GM19397 (cell line): ENCODE measurements at regions not wholly inside any gene's neighbourhood (a gene's known extent, or its start where the extent isn't known, plus 50 kb on each side); places are given as distances from the start of the nearest gene placed in this dataset.

Experiments used
- ATAC-seq: cut with Tn5 transposase; IDR thresholded peaks from one replicate; pipeline ENCODE4 v1.9.1; 2021; ENCODE audit warnings: mild to moderate bottlenecking, moderate library complexity; ENCODE audit not compliant: unreplicated experiment

DNA sequence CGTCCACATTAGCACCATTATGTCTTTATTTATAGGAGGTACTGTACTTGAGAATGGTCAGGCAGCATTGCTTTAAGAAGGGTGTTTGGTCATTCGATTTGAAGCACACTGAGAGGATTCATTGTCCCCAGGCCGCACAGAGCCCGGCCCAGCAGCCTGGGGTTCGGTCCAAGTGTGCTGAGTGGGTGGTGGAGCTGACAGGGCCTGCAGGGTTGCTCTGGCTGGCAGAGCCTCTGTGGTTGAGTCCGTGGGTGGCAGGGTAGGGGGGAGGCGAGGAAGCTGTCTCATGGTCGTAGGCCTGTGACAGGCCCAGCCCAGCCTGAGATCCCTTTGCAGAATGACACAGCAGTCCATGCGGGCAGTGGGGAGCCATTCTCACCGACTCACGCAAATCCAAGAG lies 227.7 kb upstream of the TOPAZ1 start:
- ATAC-seq: no peak

DNA sequence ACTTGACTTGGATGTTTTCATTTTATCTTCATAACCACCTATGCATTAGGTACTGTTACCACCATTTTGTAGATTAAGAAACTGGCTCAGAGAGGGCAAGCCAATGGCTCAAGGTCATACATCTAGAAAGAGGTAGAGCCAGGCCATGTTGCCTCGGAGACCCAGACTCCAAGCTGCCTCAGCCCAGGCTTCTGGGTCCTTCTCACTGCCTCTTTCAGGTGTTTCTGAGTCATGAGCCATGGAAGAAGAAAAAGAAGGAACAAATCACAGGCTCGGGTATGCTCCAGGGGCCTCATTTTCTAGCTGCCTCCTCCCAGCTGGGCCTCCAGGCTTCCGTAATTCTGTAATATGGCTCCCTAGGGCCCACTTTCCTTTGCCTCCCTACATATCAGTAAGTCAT lies 226.5 kb upstream of the TOPAZ1 start:
- ATAC-seq: no peak

DNA sequence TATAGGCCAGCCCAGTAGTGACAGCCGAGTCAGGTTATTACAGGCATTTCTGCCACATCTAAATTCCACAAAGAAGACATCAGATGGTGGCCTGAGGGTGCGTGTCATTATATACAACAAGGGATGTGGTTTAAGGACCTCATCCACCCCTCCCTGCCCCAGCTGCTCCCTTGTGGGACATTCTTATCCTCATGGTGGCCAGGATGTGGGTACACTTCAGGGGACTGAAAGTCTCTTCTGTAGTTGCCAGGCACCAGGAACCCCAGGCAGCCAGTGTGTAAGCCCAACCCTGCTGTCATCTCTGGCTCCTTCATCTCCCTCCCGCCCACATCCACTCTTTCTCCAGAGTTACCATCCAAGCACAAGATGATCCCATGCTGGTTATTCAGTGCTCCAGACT lies 224.9 kb upstream of the TOPAZ1 start:
- no peak for ATAC-seq

DNA sequence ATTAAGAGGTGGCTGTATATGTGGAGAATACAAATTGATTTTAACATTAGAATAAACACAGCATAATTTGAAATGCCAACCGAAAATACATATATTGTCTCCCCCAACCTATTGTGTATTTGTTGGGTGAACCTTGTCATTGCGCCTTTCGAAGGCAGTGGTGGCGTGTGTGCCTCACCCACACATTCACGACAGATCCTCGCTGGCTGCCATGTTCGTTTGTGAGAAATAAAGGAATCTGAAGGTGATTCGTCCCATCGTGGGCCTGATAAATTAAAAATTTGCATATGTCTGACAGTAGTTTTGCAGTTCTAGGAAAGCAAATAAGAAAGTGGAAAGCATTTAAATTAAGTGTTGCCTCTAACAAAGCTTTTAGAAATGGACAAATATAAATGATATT lies 222.8 kb upstream of the TOPAZ1 start:
- ATAC-seq: no peak

DNA sequence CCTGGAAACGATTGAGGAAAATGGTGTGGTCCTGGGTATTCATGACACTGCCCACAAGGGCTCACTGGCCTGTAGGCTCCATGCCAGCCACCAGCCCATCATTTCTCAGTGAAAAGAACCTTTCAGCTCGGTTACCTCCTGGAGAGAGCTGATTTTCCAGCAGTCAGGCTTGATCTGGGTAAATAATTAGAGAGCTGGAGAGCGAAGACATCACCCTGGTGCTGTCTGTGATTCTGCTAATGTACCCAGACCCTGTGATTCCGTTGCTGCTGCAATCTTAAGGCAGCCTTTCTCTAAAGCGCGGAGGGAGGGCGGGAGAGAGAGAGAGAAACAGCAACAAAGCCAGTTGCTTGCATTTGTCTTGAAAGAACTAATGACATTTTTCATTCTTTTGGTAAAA lies 221.9 kb upstream of the TOPAZ1 start:
- ATAC-seq: no peak

DNA sequence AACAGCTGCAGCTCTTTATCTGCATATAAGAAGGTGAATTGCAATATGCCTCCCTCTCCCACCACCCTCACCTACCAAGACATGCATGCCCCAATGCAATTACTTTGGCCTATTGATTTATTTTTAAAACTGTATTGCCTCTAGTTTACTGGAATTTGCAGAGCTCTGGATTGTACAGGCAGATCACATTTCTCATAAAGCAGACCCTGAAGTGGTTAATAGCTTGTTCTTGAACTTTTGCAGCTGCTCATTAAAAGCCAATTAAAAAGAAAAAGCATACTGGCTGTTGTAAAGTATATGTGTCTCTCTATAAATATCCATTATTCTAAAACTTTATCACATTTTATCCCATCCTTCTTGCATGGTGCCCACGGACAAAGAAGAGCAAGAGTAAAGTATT lies 221.5 kb upstream of the TOPAZ1 start:
- no peak for ATAC-seq

DNA sequence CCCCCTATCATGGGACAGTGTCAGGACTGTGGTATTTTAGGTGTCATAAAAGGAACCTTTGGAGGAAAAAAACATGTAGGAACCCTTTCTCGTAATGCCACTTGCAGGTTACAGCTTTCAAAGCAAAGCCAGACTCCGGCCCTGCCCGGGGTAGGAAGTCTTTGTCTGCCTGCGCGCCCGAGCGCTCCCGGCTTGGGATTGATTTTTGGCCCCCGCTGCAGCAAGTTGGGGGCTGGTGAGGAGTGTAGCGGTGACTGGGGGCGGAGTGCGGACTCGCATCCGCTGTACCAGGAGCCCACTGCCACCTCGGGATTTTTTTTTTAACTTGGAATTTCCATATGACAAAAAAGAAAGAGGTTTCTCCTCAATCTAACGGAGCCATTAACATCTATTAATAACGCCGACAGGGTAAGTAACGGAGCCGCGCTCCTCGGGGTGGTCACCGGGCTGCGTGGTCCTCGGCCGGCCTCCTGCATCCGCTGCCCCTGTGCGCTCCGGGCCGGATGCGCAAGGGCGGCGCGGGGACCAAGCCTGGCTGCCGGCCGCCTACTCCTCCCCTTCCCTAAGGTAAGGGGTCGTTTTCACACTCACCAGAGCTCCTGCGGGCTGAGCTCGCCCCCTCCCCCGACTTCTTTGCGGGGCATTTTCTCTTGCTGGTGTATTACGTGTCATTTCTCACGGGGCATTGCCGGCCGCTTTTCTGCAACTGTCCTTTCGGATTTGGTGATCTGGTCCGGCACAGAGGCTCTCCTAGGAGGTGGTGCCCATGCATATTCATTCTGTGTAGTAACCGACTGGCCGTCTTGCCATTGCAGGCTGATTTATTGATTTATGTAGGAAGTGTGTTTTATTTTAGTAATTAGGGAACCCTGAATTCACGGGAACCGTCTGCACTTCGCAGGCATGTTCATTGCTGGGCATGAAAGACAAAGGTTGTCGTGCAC lies 219.8 kb upstream of the TOPAZ1 start:
- no peak for ATAC-seq

DNA sequence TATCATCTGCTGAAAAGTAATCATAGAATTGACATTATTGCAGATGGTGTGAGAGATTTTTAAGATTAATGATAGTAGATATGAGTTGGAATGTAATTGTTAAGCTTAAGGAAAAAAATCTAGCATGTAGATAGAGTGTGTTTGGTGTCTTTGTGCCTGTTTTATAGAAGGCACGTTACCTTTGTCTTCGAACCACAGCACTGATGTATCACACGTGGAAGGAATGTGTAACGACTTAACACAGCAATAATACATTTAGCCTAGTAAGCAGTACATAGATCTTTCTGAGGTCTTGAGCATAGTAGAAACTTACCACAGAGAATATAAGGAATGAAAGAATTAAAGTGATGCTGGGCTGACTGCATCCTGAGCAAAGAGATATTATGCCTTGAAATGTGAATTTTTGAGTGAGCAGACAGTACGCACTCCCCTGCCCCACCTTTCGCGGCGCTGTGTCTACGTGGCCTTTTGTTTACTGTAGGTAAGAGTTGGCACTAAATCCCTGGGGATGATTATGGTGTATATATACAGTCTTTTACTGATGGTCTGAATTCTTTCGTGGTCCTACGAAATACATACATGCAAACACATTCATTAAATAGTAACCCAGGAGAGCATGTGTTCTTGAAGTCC lies 217.6 kb upstream of the TOPAZ1 start:
- no peak for ATAC-seq

DNA sequence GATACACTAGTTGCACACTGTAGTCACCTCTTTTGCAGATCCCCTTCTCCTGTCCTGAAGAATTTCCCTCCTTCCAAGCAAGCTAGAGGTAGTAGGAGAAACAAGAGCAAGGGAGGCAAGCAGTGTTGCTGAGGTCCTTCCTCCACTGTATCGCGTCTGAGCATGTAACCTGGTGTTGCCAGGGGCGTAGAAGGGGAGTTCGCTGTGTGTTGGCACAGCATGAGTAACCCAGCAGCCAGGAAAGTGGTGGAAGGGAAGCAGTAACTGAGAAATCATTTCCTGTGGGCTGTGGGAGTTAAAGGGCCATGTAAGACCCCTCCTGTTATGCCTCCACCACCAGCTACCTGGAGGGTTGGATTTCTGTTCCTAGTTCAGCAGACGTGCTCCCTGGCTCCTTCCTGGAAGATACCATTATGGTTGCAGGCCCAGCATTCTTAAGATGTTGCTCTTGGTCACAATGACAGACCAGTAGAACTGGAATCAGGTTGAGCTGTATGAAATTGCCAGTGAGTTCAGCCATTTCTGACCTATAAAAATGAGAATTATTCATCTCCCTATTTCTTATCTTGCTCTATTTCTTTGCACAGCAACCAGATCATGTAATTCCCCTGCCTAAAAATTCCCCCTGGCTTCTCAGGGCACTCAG lies 215.3 kb upstream of the TOPAZ1 start:
- ATAC-seq: no peak

DNA sequence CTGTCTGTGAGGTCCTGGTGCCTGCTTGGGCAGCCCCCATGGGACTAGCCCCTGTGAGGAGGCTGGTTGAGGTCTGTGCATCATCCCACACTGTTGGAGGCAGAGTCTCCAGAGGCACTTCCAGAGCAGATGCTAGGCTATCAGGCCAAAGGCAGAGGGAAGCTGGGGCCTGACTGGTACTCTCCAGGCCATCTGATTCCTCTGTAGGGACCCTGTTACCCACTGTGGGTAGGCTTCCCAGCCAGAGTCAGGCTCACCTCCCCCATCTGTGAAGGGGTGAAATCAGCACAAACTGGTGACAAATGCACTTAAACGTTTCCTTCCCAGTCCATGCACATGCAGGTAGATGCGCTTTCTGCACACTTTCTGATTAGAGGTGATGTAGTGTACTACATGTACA lies 212.6 kb upstream of the TOPAZ1 start:
- no peak for ATAC-seq

DNA sequence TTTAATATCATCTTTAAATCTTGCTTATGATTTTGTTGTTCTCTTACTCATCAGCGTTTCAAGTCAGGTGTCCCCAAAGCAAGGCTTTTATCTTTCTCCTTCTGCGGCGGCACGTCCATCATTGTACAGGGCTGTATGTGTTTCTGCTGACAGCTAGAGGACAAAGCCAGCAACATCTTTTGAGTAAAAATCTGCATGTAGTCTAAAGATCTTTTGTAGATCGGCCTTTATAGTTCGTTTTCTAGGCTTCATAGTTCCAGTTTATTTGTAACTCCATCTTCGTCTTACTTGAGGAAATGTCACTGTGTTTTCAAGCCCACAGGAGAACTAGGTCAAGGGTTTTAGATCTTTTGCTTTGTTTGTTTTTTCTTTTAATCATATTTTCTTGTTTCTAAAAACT lies 211.4 kb upstream of the TOPAZ1 start:
- no peak for ATAC-seq

DNA sequence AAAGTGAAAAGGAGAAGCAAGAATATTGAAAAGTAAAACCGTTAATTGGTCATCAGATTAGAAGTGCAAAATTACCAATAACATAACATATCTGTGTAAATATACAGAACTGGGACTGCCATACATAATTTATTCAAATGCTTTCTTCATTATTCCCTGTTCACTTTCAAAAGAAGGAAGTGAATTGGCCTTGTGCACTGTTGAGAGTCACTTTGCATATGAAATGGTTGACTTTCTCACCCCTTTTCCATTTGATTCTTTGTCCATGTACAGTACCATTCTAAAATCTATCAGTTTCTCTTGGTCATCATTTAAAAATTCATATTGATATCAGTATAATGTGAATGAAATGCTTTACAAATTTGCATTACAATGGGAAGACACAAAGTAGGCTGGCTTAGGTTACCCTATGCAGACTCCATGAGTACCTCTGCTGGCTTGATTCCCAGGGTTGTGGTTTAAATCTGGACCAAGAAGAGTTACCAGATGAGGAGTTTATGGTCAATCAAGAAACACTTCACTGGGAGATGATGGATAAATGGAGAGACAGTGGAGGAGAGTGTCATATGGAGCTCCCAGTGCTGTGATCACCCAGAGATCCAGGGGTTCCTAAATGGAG lies 210.9 kb upstream of the TOPAZ1 start:
- no peak for ATAC-seq

DNA sequence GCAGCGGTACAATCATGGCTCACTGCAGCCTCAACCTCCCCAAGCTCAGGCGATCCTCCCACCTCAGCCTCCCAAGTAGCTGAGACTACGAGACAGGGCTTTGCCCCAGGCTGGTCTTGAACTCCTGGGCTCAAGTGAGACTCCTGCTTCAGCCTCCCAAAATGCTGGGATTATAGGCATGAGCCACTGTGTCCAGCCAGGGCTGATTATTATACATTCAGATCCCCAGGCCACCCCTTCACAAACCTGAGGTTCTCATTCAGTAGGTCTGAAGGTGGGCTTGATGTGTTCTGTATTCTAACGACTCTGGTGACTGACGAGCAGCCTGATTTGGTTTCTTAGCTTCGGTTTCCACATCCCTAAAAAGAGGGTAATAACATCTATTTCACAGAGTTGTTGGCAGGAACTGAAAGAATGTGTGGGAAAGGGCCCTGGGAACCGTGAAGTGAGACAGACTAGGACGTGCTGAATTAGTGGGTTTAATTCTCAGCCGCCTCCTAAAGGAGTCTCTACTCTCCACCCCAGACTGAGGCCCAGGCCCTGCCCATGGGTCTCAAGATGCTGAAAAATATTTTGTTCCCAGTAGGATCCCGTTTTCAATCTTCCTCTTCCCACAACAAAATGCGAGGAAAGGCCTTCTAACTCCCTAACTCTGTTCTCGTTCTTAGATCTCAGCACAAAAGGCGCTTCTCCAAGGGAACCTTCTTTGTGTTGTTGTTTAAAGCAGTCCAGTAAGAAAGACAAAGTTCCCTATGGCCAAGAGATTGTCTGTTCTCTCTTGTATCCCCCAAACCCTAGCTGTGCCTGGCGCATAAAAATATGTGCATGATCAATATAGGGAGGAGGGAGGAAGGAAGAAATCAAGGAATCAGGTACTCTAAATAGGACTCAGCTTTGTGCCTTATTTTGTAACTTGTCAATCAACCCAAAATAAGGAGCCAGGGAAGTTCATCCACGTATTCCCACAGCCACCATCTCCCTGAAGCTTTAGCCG lies 210.0 kb upstream of the TOPAZ1 start:
- no peak for ATAC-seq

DNA sequence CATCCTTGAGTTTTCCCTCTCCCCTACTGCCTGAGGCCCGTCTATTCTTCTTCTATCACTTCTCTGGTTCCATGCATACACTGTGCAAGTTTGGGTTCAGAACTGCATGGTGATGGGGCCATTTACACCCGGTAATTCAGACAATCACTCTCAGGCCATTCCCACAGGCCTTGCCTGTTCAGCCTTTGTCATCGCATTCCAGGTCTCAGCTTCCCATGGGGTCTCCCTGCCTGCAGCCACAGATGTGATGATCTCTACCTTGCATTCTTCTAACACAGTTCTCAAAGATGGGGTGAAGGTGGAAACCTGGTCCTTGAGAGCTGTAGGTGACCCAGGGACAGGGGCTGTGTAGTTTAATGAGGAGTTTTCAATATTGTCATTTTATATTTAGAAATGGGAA lies 209.2 kb upstream of the TOPAZ1 start:
- no peak for ATAC-seq

DNA sequence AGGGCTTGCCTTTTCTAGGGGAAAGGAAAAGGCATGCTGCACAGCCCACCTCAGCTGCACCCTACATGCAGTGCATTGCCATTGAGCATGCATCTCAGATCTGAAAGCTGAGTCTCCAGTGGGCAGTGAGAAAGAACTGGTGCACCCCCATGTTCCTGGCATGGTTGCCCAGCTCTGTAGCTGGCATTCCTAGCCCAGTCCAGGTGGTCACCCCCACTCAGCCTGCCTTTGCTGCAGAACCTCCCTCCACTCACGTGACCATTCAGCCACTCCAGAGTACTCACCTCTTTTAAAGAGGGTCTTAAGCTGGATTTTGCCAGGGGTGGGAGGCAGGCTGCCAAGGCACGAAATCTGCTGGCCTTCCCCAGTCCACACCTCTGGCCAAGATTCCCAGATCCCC lies 208.6 kb upstream of the TOPAZ1 start:
- ATAC-seq: no peak

DNA sequence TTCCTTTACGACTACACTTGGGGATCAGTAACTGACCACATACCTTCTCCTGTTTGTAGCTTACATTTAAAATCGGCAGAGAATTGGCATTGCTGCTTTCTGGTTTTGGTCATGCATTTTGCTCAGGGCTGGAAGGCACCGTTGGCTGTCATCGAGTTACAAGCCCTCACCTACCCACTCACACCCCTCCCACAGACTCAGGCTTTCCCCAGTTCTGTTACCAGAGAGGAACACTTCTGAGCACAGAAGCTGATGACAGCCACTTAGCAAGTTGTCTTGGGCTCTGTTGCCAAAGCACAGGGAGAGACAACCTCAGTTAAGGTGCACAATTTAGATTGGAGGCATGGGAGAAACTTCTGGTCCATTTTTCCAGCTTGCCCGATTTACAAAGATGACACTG lies 204.8 kb upstream of the TOPAZ1 start:
- no peak for ATAC-seq

DNA sequence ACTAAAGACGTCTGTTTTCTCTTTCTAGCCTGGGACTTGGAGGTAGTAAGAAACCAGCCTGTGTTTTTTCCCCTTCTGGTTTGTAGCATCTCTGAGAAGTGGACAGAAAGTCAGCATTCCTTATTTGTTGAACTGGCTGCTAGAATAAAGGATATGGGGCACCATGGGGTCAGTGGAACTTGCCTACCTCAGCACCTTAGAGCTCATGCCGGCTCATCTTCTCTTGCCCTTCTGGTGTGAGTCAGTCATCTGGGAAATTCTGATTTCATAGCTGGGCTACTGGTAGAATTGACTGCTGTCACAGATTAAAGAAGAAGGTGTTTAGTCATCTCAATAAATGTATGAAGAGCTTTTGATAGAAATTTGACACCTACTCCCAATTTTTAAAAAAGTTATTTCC lies 202.7 kb upstream of the TOPAZ1 start:
- ATAC-seq: no peak

DNA sequence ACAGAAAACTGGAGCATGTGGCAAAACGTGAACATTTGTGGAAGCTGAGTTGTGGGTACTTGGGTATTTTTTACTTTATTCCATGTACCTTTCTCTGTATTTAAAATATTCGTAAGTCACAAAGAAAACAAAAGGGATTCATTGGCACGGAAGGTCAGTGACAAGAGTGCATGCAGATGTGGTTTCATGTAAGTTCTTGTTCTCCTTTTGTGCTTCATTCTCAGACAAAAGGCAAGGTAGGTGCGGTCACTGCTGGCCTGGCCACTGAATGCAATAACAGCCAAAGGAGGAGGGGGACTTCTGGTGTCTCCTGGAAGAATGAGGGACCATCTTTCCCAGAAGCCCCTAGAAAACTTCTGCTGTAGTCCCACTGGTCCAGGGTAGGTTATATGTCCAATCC lies 200.0 kb upstream of the TOPAZ1 start:
- no peak for ATAC-seq

DNA sequence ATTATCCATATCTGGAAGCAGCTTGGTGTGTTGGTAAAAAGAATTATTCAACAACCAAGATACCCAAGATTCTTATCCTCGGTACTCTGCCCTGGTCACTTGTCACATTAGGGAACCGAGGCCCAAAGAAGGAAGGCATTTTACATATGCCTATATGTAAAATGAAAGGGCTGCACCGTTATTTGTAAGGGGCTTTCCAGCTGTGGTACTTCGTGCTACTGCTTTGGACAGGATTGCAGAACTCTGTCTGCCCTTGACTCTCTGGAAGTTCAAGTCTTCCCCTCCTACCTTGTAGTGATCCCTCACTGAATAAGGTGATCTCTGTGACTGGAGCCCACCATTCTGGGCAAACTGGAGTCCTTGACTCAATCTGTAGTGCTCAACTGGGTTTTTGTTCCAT lies 198.9 kb upstream of the TOPAZ1 start:
- no peak for ATAC-seq

DNA sequence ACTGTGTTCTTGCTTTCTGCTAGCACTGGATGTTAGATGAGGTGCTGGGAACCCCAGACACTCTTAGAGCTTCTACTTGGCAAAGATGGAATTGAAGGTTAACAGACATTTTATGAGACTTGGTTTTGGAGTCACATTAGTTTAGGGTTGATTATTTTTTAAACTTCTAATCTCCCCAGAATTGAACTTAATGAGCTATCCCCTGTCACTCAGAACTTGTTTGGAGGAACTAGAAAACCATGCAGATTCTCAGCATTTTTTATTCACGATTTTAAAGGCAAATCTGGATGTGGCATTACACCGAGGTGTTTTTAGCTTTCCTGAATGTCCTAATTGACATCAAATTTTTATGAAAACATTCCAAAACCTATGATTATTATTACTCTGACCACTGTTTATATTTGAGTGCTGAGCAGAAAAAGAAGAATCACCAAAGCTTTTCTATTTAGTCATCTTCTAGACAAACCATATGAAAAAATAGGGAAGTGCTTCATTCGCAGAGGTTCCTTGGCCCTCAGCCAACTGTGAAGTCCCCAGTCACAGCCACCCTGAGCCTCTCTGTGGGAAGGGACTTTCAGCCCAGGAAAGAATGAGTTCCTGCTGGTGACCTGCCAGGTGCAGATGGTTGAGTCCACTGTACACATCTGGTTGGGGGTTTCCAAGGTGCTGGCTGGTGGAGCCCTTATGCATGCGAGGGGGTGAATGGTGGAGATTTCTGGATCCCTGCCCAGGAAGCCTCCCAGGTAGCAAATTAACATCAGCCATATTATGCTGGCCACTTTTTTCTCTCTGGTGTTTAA lies 196.0 kb upstream of the TOPAZ1 start:
- peak; percentile 72 for ATAC-seq
